Activated naive CD4-positive, alpha-beta T cell (primary cell): ENCODE measurements at regions not wholly inside any gene's neighbourhood (a gene's known extent, or its start where the extent isn't known, plus 50 kb on each side); places are given as distances from the start of the nearest gene placed in this dataset.

Source experiments
- DNase-seq, 4 experiments: peaks; one replicate each; lab custom pipeline; 2025; lab: John Stamatoyannopoulos, UW

GRCh38 chr13:63433546-63434150, 2018.0 kb upstream of the PCDH20 start:
- no peak for DNase-seq

- no peak for DNase-seq
Measured at GRCh38 chr13:63427170-63427569, 2011.5 kb upstream of the PCDH20 start.

DNA sequence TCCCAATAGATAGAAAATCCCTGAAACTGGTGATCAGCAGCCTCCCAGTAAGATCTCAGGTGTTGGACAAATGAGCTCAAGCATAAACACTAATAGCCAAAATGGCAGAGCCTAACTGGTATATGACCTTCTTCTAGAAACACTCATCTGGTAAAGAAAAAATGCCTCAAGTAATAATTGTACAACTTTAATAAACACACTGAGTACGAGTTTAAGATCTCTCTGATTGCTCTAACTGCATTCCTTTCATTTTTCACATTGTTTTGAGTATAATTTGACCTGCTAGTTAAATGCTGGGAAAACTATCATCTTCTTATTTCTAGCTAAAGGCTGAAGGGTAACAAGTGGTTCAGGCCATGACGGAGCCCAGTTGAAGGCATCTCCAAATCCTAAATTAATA, 2009.5 kb upstream of the PCDH20 start:
- DNase-seq, result no peak

DNA sequence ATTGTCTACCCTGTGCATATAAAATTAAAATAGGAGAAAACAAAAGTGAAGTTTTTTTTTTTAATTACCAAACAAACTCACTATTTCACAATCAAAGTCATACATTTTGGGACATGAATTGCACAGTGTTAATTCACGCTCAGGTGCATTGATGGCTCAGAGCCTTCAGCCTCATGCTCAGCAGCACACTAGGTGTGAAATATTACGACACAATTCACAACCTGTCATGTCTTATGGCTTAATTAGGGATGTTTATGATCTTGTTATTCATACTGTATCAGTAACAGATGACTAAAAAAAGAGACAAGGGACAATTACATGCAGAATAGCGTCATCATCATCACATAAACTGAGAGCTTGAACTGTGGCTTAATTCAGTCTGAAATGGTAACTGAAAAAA, 2005.5 kb upstream of the PCDH20 start:
- DNase-seq, result no peak

GRCh38 chr13:63420685-63421084, 2005.0 kb upstream of the PCDH20 start:
- DNase-seq, result no peak

GRCh38 chr13:63414247-63414646, 1998.6 kb upstream of the PCDH20 start:
- no peak for DNase-seq

- no peak for DNase-seq
Measured at GRCh38 chr13:63409791-63410351, 1994.2 kb upstream of the PCDH20 start.

DNA sequence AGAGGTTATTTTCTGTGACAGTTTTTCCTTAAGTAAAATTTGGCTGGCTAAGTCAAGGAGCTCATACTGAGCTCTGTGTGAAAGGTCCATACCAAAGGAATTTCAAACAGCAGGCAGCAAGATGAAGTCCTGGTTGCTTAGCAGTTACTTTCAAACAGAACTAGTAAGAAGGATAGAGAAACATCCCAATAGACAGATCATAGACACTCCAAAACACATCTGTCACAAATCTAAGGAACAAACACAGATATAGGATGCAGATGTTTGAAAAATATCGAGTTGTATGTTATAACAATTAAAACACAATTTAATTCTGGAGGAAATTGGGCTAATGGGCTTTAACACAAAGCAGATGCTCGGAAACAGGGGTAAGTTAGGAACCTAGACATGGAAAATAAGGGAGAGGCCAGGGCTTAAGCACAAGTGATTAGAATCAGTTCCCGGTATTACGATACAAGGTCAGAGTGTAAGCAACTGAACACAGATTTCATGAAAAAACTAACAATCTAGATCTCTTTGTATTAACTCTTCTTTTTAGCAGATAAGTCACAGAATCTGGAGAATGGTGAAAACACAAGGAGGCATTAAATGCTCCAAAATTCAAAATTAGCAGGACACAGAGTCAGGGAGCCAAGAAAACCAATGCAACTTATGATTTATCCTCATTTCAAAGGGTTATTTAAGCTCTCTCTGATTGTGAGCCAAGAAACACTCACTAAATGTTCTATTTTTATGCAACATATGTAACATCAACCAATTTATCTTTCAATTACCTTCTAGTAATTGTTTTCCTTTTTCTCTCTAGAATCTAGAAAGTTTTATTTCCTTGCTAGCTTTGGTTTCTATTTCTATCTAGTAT, 1992.9 kb upstream of the PCDH20 start:
- no peak for DNase-seq

DNA sequence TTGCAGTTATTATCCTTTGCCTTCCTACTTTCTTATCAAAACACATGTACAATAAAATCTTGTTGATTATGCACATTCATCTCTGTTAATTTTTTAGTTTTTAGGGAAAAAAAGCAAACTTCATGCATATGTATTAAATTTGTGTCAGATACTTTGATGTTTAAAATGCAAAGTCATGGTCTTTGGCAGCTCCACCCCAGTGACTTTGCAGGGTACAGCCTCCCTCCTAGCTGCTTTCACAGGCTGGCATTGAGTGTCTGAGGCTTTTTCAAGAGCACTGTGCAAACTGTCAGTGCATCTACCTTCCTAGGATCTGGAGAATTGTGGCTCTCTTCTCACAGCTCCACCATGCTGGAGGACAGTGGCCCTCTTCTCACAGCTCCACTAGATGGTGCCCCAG, 1988.1 kb upstream of the PCDH20 start:
- DNase-seq, result no peak

- no peak for DNase-seq
Measured at GRCh38 chr13:63396746-63397145, 1981.1 kb upstream of the PCDH20 start.

GRCh38 chr13:63393112-63393511, 1977.5 kb upstream of the PCDH20 start:
- no peak for DNase-seq

DNA sequence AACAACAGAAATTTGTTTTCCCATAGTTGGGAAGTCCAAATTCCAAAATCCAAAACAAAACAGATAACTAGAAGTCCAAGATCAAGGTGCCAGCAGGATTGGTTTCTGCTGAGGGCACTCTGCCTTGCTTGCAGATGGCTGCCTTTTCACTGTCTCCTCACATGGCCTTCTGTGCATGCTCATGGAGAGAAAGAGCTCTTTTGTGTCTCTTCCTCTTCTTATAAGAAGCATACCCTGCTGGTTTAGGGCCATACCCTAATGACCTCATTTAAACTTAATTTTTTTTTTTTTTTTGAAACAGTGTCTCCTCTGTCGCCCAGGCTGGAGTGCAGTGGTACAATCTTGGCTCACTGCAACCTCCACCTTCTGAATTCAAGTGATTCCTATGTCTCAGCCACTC, 1974.1 kb upstream of the PCDH20 start:
- no peak for DNase-seq

DNA sequence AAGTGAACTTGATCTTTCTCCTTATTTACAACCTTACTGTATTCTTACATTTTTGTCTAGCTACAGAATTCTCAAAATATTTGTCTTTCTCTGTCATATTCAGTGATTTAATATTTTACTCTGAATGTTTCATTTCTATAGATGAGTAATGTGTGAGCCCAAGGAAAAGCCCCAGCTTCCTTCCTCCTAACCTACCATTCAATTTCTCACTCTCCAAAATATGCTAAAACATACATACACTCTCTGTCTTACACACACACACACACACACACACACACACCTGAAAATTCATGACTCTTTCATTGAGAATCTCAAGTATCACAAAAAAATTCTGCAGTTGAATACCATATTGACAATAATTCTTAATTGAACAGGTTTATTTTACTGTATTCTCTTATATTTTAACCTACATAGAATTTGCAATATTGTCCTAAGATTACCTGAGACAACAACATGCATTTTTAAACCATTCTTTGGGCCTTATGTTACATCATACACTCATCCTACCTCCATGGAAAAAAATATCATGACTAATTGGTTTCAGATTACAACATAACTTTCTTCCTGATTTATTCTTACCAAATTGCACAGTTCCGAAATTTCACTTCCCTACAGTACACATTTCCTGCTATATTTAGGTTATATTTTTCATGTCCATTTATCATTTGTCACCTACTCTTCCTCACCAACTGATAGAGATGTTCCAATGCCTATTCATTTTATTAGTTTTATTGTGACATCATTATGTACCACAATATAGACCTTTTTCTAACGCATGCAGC, 1965.6 kb upstream of the PCDH20 start:
- DNase-seq, result no peak

GRCh38 chr13:63377986-63378385, 1962.3 kb upstream of the PCDH20 start:
- DNase-seq, result no peak

GRCh38 chr13:63370101-63370500, 1954.5 kb upstream of the PCDH20 start:
- DNase-seq, result no peak

GRCh38 chr13:63367522-63368198, 1952.0 kb upstream of the PCDH20 start:
- no peak for DNase-seq

GRCh38 chr13:63364159-63364558, 1948.5 kb upstream of the PCDH20 start:
- no peak for DNase-seq

GRCh38 chr13:63351533-63351932, 1935.9 kb upstream of the PCDH20 start:
- no peak for DNase-seq

GRCh38 chr13:63351081-63351480, 1935.4 kb upstream of the PCDH20 start:
- DNase-seq, result no peak

DNA sequence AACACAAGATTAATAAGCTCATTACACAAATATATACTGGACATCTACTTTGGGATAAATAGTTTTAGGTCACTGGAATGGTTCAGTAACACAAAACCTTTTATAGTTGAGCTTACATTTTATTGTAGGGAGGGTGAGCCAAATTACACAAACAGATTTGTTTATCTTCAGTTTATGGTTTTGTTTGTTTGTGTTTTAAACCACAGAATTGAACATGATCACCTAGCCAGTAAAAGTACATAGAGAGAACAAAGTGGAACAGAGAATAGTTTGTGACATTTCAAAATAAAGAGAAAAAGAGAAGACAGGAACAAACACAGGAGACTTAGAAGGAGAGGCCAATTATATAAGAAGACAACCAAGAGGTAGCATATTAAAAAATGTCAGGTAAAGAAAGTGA, 1930.2 kb upstream of the PCDH20 start:
- no peak for DNase-seq

GRCh38 chr13:63344711-63345110, 1929.1 kb upstream of the PCDH20 start:
- DNase-seq, result no peak

- DNase-seq, result no peak
Measured at GRCh38 chr13:63337921-63338320, 1922.3 kb upstream of the PCDH20 start.
